ENCODE measurements at regions not wholly inside any gene's neighbourhood (a gene's known extent, or its start where the extent isn't known, plus 50 kb on each side); places are given as distances from the start of the nearest gene placed in this dataset.

GRCh38 chr13:44072536-44072935 lies 192.8 kb downstream of the LACC1 start:
- no peaks in the 10 kb centered on the region for H3K36me3 ChIP-seq
- peaks cover 0 to 8% of the 10 kb centered on the region in 2 donors for H3K9me3 ChIP-seq
- H3K27ac ChIP-seq = no peak overlapping the region
- intact Hi-C loops (cut with DNase I; ENCODE audit: low total_unique reads) = no loop called here
- H3K4me3 ChIP-seq = no peak overlapping the region
- H3K4me1 ChIP-seq = no peaks in the 10 kb centered on the region
- TF ChIP-seq POLR2AphosphoS5 (IDR thresholded peaks at IDR 0.05) (no peak), POLR2A (IDR thresholded peaks at IDR 0.05) (no peak)
- H3K27me3 ChIP-seq = no peaks in the 10 kb centered on the region
- DNase-seq (ENCODE audit: low spot score in 2 of 2) = no peak

DNA sequence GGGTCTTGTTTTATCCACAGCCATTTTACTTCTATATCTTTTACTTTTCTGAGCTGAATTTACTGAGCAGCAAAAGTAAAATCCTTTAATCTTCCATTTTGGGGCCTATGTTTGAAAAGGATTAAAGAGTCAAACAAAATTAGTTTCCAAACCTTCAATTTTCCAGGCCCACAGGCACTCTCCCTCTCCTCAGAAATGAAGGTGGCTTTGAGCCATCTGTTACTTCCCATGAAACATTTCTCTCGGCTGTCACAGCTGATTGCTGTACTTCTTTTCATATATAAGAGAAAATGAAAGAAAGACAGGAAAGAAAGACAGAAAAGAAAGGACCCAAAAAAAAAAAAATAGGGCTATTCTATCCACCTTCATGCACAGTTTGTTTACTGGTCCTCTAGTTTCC lies 194.9 kb downstream of the LACC1 start:
- TF ChIP-seq CTCF (IDR thresholded peaks at IDR 0.05) (no peak), POLR2A (IDR thresholded peaks at IDR 0.05) (no peak), POLR2AphosphoS5 (IDR thresholded peaks at IDR 0.05) (no peak)
- Histone ChIP-seq H3K36me3 (no peaks in the 10 kb centered on the region), H3K27ac (no peak overlapping the region), H3K4me3 (no peak overlapping the region), H3K9me3 (peaks cover 0 to 8% of the 10 kb centered on the region in 2 donors), H3K27me3 (no peaks in the 10 kb centered on the region), H3K4me1 (no peaks in the 10 kb centered on the region)
- DNase-seq (ENCODE audit: low spot score in 2 of 2) = no peak
- intact Hi-C loops (cut with DNase I; ENCODE audit: low total_unique reads) = no loop called here

GRCh38 chr13:44075113-44075512 lies 195.4 kb downstream of the LACC1 start:
- no peak for TF ChIP-seq POLR2A (IDR thresholded peaks at IDR 0.05)
- TF ChIP-seq POLR2AphosphoS5 (IDR thresholded peaks at IDR 0.05) = no peak
- no peak for TF ChIP-seq CTCF (IDR thresholded peaks at IDR 0.05)
- Histone ChIP-seq H3K27ac (no peak overlapping the region), H3K36me3 (no peaks in the 10 kb centered on the region), H3K9me3 (peaks cover 0 to 8% of the 10 kb centered on the region in 2 donors), H3K4me1 (no peaks in the 10 kb centered on the region), H3K27me3 (no peaks in the 10 kb centered on the region), H3K4me3 (no peak overlapping the region)
- intact Hi-C loops (cut with DNase I; ENCODE audit: low total_unique reads) = no loop called here
- DNase-seq (ENCODE audit: low spot score in 2 of 2) = no peak

DNA sequence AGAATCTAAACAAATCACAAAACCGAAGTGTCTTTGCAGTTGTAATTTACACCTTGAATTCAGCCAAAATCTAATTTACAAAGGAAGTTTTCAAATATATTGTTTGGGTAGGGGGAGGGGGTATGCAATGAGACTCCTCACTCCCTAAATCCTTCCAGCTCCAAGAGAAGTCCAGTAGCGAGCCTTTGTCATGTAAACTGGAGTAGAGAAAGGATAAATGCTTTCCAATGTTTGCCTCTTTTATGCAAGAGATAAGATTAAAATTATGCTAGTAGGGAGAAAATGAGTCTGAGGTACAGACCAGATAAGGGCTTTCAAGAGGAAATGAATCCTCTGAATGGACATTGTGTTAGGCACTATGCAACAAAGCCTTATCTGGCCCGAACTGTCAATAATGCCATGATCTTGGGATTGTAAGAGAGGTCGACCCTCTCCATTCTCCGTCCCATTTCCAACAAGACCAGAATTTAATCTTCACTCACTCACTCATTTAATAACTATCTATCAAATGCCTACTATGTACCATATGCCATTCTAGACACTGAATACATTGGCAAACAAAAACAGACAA lies 199.2 kb downstream of the LACC1 start:
- intact Hi-C loops (cut with DNase I; ENCODE audit: low total_unique reads) = no loop called here
- no peak overlapping the region for H3K27ac ChIP-seq
- no peak for DNase-seq (ENCODE audit: low spot score in 2 of 2)
- no peaks in the 10 kb centered on the region for H3K27me3 ChIP-seq
- H3K4me1 ChIP-seq = no peaks in the 10 kb centered on the region
- H3K36me3 ChIP-seq = no peaks in the 10 kb centered on the region
- no peak overlapping the region for H3K4me3 ChIP-seq
- no peaks in the 10 kb centered on the region for H3K9me3 ChIP-seq
- TF ChIP-seq POLR2AphosphoS5 (IDR thresholded peaks at IDR 0.05) (no peak), CTCF (IDR thresholded peaks at IDR 0.05) (no peak), POLR2A (IDR thresholded peaks at IDR 0.05) (no peak)

GRCh38 chr13:44079413-44080205 lies 199.9 kb downstream of the LACC1 start:
- no peaks in the 10 kb centered on the region for H3K9me3 ChIP-seq
- intact Hi-C loops (cut with DNase I; ENCODE audit: low total_unique reads) = no loop called here
- H3K4me3 ChIP-seq = no peak overlapping the region
- H3K27me3 ChIP-seq = no peaks in the 10 kb centered on the region
- no peak overlapping the region for H3K27ac ChIP-seq
- no peaks in the 10 kb centered on the region for H3K36me3 ChIP-seq
- no peaks in the 10 kb centered on the region for H3K4me1 ChIP-seq
- no peak for DNase-seq (ENCODE audit: low spot score in 2 of 2)
- no peak for TF ChIP-seq CTCF (IDR thresholded peaks at IDR 0.05)
- TF ChIP-seq POLR2A (IDR thresholded peaks at IDR 0.05) = no peak
- TF ChIP-seq POLR2AphosphoS5 (IDR thresholded peaks at IDR 0.05) = no peak
